GM21737 (cell line): ENCODE measurements at regions not wholly inside any gene's neighbourhood (a gene's known extent, or its start where the extent isn't known, plus 50 kb on each side); places are given as distances from the start of the nearest gene placed in this dataset.
"Not testable (repeated sequence)": the region's sequence is repeated elsewhere in the genome, so short reads cannot be mapped to it uniquely, and the experiment has no call there.

Experiments
- ATAC-seq: cut with Tn5 transposase; IDR thresholded peaks from one replicate; pipeline ENCODE4 v1.9.1; 2021; ENCODE audit warnings: mild to moderate bottlenecking, moderate library complexity; ENCODE audit not compliant: unreplicated experiment

DNA sequence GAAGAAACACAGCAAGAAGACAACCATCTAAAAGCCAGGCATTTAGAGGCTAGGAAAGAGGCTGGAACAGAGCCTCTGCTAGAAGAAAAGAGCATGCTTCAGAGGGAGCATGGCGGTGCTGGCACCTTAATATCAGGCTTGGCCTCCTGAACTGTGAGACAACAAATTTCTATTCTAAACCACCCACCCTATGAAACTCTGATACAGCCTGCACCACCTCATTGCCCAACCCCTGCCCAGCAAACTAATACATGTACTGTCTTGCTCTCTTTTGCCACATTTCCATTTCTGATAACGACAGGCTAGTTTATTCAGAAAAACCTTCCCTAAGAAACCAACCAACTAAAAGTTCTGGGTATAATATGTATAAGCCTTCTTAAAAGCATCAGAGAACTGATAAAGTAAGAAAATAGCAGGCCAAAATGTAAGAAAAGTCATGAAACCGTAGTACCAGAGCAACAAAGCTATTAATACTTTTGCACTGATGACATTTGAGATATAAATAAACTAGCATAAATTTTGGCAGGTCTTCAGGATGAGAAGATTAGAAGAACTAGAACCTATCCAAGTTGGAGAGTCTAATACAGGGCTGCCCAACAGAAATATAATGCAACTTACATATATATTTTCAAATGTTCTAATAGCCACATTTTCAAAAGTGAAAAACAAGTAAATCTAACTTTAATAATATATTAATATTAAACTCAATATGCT is 184.7 kb upstream of the HSF2 start:
- ATAC-seq: no peak

DNA sequence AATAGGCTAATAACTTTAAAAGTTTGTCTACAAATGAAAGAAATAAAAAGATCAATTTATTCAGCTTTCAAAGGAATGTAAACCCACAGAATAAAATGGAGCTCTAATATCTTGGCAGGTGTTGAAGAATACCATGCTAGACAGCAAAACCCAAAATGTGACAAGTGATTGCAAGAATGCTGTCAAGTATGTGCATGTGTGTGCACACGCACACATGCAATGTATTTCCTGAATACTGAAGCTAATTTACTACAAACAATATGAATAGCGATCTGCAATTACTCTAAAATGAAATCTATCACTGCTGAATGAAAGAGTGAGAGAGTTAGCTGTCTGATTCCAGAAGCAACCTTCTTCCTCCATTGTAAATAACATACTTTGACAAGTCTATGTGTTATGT is 179.2 kb upstream of the HSF2 start:
- ATAC-seq: no peak

DNA sequence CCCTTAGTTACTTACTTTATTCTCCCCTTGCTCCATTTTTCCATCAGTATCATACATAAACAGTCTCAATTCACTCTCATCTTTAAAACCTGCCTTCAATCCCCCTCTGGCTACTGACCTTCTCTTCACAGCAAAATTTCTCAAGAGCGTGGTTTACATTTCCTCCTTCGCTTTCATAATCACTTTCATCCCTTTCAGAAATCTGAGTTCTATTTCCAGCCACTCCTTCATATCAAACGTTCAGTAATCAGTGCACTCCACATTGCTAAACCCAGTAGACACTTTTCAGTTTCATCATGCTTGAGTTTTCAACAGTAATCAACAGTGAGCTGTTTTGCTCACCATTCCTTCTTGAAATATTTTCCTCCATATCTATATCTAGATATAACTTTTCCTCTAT is 176.7 kb upstream of the HSF2 start:
- no peak for ATAC-seq

DNA sequence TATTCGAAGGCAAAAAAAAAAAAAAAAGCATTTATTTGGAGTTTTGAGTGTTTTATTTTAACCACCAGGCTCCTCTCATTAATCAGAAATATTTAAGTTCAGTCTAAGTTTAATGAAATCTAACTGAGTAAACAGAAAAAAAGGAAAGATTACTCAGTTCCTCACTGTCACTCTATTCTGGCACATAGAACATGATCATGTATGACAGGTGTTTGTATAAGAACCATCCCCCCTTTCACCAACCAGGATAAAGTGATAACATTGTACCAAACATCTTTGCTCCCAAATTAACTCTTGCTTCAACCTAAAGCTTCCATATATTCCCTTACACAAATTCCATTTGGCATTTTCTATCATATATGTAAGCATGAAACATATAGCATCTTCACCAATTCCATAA is 176.2 kb upstream of the HSF2 start:
- ATAC-seq: no peak

DNA sequence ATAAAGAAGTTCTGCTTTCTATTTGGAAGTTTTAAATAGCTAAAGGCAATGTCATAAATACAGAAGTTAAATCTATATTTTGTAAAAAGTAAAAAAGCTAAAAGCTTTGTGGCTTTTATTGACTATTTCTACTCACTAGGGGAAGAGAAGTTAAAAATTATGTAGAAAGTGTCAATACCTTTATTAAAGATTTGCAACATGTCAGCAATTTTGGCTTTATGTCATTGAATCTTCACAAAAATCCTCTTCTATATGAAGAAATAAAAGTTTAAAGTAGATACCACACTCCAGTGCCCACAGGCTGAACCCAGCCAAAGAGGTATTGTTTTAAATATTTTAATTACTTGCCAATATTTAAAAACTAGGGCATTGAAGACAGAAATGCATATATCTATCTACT is 160.6 kb upstream of the HSF2 start:
- no peak for ATAC-seq

DNA sequence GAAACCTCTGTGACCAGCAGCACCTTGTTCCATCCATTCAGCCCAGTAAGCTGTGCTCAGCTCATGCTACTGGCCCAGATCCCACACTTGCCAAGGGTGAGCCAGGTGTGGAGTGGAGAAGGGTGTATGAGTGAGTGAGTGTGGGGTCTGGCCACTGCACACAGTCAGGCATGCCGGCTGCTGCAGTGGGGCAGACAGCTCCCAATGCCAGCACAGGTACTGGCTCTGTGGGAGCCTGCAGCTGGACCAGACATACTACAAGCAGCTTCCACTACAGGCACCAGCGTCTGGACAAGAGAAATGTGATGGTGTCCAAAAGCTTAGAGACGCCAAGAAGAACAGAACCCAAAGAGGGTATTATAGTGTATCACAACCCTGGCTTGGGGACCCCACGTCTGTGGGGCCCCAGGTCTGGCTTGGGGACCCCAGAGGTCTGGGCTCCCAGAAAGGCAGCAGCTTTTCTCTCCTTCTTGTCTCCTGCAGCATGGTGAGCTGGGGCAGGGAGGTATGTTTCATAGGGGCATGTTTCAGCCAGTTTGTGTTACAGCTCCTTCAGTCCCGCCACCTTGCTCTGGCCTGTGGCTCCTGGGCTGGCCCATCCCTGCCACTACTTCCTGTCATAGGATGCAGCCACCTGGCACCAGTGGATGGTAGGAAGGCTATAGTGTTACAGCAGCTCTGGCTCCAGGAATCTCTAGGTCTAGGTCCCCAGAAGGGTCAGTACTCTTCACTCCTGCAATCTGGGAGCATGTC is 152.4 kb upstream of the HSF2 start:
- ATAC-seq: no peak

DNA sequence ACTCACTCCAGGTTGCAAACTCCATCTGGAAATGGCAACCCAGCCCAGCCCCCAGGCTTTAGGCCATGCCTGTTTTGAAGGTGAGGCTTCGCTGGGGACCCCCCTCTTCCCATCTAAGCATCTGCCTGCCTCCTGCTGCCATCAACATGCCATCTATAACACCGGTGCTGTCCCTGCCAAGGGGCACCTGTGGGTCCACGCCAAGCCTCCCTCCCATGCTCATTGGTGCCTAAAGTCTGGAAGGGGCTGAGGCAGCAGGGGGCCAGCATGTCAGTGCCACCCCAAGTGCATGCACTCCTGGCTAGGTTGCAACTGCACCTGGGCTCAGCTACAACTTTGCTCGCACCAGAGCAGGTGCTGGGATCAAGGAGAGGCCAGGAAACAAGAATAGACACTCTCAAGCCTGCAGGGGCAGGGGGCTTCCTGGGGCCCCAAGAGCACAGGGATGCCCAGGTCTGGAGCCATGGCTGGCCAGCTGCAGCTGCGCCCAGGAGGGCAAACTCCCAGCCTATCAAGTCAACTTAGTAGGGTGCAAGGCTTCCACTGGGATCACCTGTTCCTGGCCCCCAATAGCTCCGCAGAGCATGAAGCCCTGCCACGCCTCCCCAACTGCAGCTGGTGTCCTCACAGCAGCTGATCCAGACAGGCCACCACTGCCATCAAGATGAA is 151.3 kb upstream of the HSF2 start:
- no peak for ATAC-seq

DNA sequence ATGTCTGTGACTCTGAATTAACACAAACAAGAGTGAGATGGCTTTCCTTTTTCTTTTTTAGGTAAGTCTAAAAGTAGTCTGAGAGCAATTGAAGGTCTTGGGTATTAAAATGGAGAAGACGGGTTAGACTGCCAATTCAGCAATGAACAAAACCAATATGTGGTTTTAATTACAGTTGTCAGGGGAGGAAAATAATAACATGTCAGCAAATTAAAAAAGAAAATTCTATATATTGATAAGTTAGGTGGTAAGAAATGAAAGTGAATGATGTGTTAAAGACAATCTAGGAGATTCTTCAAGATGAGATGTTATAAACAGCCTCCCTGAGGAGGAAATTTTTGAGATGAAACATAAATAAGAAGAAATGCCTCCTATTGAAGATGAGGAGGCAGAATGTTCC is 150.6 kb upstream of the HSF2 start:
- no peak for ATAC-seq

DNA sequence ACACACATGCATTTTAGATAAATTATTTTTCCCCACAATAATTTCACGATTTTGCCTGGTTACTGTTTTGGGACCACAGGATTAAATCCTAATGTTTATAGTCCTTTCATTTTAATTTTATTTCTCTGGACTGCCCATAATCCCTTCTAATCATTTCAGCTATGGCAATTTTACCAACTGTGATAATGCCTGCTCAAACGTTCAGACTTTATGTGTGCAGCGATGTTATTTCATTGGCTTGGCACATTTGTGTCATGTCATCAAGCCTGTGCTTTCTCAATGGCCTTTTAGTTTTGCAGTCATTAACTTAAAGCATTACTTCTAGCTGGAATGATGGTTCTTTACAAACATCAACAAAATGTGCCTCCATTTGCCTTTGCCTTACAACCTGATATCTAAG is 140.6 kb upstream of the HSF2 start:
- no peak for ATAC-seq

DNA sequence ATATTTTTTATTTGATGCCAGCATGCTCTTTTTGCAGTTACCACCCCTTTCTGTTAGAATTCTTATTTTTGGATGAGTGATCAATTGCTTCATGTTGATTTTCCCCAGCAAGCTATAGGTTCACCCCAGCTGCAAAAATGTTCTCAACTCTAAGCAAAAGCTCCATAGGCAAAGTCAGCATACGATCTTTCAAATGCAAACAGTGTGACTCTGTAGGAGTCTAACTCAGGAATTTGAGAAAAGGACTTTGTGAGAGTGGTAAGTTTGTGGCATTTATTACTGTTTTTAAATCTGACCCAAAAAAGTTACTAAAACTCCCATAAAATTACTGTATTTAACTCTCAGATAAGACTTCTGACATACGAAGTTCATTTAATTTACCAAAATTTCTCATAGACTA is 134.9 kb upstream of the HSF2 start:
- ATAC-seq: no peak

DNA sequence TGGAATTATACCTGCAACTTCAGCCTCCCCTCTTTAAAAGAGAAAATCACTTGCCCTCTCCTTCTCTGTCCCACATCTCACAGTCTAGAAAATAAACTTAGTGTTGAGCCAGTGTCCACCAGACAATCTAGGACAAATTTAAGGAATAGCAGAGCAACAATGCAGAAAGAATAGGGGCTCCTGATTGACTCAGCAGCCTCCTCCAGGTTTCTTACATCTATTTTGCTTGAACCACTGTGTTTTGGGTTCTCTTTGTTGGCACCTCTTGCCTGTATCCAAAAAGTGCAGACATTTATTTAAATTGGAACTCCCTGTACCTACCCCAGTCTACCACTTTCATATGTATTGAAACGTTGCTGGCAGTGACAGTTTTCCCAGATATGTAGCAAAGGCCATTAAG is 133.7 kb upstream of the HSF2 start:
- no peak for ATAC-seq

DNA sequence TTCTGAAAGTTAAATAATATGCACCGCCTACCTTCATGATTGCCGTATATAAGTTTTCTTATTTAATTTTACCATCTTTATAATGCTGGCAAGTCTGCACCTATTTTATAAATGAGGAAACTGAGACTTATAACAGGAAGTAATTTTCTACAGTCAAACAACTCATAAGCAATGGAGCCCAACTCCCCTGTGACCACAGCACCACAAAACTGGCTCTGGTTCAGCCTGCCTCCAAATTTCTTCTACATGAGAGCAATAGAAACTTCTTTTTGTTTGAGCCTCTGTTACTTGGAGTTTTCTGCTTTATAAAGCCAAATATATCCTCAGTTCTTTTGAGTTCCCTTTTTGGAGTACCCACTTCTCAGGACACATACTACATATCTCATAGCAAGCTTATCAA is 131.1 kb upstream of the HSF2 start:
- ATAC-seq: no peak

DNA sequence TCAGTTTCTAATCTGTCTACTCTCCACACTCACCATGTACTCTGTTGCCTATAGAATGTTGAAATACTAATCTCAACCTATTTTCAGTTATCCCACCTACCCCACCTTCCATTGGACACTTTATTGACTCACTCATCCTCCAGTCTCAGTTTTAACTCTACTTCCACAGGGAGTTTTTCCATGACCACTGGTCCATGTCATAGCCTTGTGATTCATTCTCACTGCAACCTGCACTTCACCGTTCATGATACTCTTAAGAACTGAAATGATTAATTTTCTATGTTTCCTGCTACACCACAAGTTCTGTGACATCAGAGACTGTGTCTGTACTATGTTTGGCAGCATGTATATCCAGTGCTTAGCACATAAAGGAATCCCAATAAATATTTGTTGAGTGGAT is 122.8 kb upstream of the HSF2 start:
- ATAC-seq: no peak

DNA sequence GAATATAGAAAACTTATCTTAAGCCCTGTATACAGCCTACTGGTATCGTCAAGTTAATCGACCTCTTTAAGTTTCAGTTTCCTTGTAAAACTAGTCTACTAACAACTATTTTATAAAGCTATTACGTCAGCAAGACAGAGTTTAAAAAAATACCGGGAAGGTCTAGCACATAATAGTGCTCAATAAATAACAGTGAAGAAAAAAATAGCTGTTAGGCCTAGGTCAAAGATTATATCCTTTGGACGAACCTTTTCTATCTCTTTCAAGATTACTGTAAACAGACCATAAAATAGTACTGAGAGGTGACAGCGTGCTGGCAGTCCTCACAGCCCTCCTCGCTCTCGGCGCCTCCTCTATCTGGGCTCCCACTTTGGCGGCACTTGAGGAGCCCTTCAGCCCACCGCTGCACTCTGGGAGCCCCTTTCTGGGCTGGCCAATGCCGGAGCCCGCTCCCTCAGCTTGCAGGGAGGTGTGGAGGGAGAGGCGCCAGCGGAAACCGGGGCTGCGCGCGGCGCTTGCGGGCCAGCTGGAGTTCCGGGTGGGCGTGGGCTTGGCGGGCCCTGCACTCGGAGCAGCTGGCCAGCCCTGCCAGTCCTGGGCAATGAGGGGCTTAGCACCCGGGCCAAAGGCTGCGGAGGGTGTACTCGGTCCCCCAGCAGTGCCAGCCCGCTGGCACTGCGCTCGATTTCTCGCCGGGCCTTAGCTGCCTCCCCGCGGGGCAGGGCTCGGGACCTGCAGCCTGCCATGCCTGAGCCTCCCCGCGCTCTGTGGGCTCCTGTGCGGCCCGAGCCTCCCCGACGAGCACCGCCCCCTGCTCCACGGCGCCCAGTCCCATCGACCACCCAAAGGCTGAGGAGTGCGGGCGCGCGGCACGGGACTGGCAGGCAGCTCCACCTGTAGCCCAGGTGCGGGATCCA is 119.1 kb upstream of the HSF2 start:
- ATAC-seq: not testable (repeated sequence)

DNA sequence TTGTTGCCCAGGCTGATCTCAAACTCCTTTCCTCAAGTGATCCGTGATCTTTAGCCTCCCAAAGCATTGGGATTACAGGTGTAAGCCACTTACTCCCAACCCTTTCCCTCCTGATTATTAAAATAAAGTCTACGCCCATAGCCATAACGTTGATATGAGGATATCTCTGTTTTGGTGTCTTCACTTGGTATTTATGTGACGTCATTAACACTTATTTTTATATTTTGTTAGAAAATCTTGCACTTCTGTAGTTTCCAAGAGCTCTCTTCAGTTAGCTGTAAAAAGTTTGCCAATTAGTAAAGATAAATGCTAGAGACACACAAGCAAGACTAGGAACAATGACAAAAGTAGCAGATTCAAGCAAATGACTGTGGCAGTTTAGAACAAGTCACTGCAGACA is 115.6 kb upstream of the HSF2 start:
- no peak for ATAC-seq

DNA sequence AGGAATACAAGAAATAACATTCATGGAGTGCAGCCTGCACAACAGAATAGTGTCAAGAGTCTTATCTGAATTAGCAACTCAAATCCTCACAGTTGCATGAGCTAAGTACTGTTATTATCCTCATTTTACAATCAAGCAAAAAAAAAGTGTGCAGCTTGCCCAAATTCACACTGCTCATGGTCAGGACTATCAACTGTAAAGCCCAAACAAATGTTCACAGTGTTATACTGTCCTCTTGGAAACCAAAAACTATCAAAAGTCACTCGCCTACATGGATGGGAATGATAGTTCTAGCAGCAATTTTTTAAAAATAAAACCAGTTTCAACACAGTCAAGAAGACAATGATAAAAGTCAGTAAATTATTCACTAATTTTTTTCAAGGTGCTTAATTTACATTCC is 114.6 kb upstream of the HSF2 start:
- ATAC-seq: no peak

DNA sequence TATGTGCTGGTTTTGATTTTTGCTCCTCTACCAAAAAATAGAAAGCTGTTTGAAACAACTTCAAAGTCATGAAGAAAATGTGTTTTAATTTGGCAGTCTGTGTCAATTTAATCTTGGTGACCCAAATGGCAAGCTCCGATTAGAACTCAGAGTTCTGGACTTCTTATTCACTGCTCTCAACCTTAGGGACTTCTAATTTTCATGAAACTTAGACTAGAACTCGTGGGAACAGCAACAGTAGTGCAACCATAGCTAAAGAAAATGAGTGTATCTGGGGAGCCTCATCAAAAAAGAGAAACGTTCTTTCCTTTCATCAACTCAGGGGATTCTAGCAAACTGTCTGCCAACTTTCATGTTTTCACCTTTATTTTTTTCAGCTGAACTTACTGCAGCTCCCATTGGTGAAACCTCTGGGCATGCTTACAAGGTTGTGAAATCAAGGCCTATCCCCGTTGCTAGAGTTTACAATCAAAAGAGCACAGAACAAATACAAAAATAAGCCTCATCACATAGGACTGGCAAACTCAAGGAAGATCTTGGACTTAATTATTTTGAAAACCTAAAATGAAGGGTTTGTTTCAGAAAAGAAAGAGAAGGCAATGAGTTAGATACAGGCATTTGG is 114.0 kb upstream of the HSF2 start:
- ATAC-seq: no peak

DNA sequence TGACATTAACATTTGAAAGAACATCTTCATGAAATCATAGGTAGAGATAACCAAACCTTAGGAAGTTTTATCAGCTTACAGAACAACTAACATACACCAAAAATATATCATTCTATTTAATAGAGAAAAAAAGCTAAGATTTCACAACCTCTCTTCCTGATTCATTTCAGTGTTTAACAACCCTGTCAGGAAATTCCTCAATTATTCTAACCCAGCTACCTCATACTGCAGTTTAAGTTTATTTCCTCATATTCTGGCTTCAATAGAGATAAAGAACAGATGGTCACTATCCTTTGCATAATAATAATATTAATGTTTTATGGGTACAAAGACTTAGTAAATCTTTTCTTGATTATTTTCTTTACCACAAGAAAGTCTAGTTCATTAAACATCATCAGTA is 112.9 kb upstream of the HSF2 start:
- ATAC-seq: no peak

DNA sequence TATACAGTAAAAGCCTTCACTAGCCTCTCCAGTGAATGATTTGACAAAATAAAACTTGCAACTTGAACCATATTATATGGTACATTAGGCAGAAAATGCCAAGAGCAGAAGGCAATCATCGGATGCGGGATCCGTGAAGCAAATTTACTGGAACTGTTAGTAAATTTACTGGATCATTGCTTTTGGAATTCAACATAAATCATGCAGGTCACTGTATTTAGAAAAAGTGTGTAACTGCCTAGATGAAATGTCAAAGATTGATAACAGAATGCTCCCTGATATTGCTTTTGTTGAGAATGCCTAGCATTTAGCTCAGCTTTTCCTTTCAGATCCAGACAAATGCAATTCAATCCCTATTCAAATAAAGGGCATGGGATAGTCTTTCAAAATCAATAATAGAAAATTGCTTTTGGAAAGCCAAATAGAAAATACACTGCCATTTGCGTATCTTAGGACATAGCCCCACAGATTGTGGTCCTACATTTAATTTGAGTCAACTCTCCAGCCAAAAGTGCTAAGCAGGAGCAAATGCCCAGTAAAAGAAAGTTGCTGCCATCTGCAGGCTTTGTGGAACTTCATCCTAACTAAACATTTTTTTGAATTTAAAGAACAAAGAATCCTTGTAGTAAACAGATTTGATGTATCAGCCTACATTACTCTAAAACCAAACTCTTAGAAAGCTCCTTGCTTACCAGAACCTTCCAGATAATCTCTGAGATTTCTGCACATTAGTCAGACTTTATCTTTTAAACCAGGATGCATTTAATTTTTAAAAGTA is 109.5 kb upstream of the HSF2 start:
- ATAC-seq: no peak

DNA sequence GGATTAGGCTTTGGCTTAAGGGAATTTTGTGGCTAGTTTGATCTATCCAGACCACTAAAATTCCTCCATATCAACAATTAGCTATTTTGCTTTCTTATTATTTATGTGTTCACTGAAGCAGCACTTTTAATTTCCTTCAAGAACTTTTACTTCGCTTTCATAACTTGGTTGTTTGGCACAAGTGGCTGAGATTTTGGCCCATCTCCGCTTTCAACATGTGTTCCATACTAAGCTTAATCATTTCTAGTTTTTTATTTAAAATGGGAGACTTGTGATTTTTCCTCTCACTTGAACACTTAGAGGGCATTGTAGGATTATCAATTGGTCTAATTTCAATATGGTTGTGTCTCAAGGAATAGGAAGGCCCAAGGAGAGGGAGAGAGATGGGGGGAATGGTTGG is 102.4 kb upstream of the HSF2 start:
- no peak for ATAC-seq
